ENCODE measurements at regions not wholly inside any gene's neighbourhood (a gene's known extent, or its start where the extent isn't known, plus 50 kb on each side); places are given as distances from the start of the nearest gene placed in this dataset.

- TF ChIP-seq, protein P1, sequence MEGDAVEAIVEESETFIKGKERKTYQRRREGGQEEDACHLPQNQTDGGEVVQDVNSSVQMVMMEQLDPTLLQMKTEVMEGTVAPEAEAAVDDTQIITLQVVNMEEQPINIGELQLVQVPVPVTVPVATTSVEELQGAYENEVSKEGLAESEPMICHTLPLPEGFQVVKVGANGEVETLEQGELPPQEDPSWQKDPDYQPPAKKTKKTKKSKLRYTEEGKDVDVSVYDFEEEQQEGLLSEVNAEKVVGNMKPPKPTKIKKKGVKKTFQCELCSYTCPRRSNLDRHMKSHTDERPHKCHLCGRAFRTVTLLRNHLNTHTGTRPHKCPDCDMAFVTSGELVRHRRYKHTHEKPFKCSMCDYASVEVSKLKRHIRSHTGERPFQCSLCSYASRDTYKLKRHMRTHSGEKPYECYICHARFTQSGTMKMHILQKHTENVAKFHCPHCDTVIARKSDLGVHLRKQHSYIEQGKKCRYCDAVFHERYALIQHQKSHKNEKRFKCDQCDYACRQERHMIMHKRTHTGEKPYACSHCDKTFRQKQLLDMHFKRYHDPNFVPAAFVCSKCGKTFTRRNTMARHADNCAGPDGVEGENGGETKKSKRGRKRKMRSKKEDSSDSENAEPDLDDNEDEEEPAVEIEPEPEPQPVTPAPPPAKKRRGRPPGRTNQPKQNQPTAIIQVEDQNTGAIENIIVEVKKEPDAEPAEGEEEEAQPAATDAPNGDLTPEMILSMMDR (IDR thresholded peaks at IDR 0.05; ENCODE audit: insufficient read depth, low read length, poor library complexity, severe bottlenecking), result no peak
- TF ChIP-seq EZH2phosphoT487 (conservative IDR thresholded peaks at IDR 0.05; ENCODE audit: low read length), result no peak
Measured at GRCh38 chr6:126117251-126117650, 130.9 kb downstream of the TRMT11 start.
